ENCODE measurements at regions not wholly inside any gene's neighbourhood (a gene's known extent, or its start where the extent isn't known, plus 50 kb on each side); places are given as distances from the start of the nearest gene placed in this dataset.

- peak; percentile 90 for DNase-seq
Measured at GRCh38 chr1:67561704-67562113, 123.3 kb upstream of the GADD45A start.

- DNase-seq: no peak
Measured at GRCh38 chr1:67563684-67564083, 121.3 kb upstream of the GADD45A start.

- no peak for DNase-seq
Measured at GRCh38 chr1:67564193-67564592, 120.8 kb upstream of the GADD45A start.

- DNase-seq: peak; percentile 70
Measured at GRCh38 chr1:67566803-67567377, 118.1 kb upstream of the GADD45A start.

GRCh38 chr1:67570486-67571143 is 114.4 kb upstream of the GADD45A start:
- no peak for DNase-seq

- DNase-seq: no peak
Measured at GRCh38 chr1:67571406-67571805, 113.6 kb upstream of the GADD45A start.

- peak; percentile 47 for DNase-seq
Measured at GRCh38 chr1:67571901-67572593, 113.0 kb upstream of the GADD45A start.

- peak; percentile 89 for DNase-seq
Measured at GRCh38 chr1:67572594-67573221, 112.3 kb upstream of the GADD45A start.

- peak; percentile 66 for DNase-seq
Measured at GRCh38 chr1:67573311-67573872, 111.6 kb upstream of the GADD45A start.

GRCh38 chr1:67574221-67574620 is 110.8 kb upstream of the GADD45A start:
- DNase-seq: no peak

GRCh38 chr1:67575861-67576260 is 109.1 kb upstream of the GADD45A start:
- DNase-seq: peak; percentile 59

GRCh38 chr1:67576474-67576873 is 108.5 kb upstream of the GADD45A start:
- DNase-seq: no peak

GRCh38 chr1:67577646-67578045 is 107.4 kb upstream of the GADD45A start:
- no peak for DNase-seq

GRCh38 chr1:67578397-67579020 is 106.5 kb upstream of the GADD45A start:
- DNase-seq: no peak

- DNase-seq: peak; percentile 6
Measured at GRCh38 chr1:67579623-67580394, 105.2 kb upstream of the GADD45A start.

- no peak for DNase-seq
Measured at GRCh38 chr1:67580691-67581403, 104.2 kb upstream of the GADD45A start.

GRCh38 chr1:67582625-67583461 is 102.2 kb upstream of the GADD45A start:
- DNase-seq: no peak

- DNase-seq: no peak
Measured at GRCh38 chr1:67583462-67583950, 101.5 kb upstream of the GADD45A start.

GRCh38 chr1:67584938-67585337 is 100.1 kb upstream of the GADD45A start:
- DNase-seq: no peak

- no peak for DNase-seq
Measured at GRCh38 chr1:67586596-67586995, 98.4 kb upstream of the GADD45A start.
